GM20000 (cell line): ENCODE measurements at regions not wholly inside any gene's neighbourhood (a gene's known extent, or its start where the extent isn't known, plus 50 kb on each side); places are given as distances from the start of the nearest gene placed in this dataset.

Experiments
- DNase-seq: peaks from one replicate; pipeline ENCODE4 v3.0.0; 2012; ENCODE audit warnings: low spot score
- TF ChIP-seq, protein P1 (sequence below): IDR thresholded peaks from 2 replicates; pipeline ENCODE4 v1.5.1; 2012; ENCODE audit warnings: mild to moderate bottlenecking, control low read depth; ENCODE audit errors: extremely low read depth, missing control alignments

DNA sequence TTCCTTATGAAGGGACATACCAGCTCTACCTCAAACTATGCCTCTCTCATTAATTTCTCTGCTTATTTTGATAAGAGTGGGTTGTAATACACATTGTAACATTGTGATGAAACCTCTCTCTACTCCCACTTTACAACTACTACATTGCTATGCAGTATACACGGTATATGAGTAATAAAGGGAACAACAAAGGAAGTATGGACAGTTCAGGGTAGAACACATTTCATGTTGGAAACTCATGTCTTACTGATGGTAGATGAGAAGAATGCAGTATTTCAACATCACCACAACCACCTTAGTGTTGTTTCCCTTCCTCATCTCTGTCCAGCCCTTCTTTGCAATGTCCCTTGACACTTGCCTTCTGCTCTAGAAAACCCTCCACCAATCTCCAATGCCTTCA is 515.9 kb upstream of the CELF4 start:
- DNase-seq = no peak
- TF ChIP-seq, protein P1, sequence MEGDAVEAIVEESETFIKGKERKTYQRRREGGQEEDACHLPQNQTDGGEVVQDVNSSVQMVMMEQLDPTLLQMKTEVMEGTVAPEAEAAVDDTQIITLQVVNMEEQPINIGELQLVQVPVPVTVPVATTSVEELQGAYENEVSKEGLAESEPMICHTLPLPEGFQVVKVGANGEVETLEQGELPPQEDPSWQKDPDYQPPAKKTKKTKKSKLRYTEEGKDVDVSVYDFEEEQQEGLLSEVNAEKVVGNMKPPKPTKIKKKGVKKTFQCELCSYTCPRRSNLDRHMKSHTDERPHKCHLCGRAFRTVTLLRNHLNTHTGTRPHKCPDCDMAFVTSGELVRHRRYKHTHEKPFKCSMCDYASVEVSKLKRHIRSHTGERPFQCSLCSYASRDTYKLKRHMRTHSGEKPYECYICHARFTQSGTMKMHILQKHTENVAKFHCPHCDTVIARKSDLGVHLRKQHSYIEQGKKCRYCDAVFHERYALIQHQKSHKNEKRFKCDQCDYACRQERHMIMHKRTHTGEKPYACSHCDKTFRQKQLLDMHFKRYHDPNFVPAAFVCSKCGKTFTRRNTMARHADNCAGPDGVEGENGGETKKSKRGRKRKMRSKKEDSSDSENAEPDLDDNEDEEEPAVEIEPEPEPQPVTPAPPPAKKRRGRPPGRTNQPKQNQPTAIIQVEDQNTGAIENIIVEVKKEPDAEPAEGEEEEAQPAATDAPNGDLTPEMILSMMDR = no peak

DNA sequence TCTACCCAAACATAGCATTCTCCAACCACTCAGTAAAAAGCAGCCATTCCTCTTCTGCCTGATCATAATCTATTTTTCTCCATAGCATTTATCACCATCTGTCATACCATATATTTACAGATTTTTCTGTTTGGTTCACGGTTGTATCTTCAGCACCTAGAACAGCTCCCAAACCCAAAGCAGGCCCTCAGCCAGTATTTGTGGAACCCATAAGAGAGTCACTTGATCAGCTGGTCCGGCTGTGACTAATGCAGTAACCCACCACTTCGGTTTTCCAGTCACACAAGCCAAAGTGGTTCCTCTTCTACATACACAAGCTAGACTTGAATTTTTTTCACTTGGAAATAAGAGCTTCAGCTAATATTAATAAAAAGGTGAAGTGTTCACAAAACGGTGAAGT is 511.6 kb upstream of the CELF4 start:
- TF ChIP-seq, protein P1 = no peak
- no peak for DNase-seq

DNA sequence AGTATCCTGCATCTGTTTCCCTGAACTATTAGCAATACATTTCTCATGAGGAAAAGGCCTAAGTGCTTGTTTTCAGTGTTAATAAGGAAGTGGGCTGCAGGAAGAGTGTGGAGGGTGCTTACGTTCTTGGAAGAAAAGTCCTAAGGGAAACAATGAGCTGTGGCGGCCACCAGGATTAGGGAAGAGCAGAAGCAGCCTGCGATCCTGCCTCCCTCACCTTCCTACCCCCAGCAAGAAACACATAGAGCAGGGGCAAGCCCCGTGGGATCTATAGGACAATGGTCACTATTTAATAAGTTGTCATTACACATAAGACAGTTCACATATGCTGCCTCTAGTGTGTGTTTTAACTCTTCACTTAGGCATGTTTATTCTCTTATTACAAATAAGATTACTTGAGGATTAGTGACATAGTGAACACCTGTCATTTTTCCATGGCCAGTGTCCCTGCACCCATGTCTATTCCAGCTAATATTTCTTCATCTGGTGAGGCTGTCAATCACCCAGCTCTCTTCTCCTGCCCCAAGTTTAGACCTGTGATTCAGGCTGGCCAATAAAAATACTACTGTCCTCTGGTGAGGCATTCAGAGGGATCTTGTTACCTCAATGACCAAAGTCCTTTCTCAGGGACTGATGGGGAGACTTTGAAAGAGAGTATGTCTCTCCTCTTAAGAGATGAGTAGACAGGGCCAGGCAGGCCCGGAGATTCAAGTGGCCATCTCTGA is 510.9 kb upstream of the CELF4 start:
- TF ChIP-seq, protein P1 = no peak
- DNase-seq = no peak

DNA sequence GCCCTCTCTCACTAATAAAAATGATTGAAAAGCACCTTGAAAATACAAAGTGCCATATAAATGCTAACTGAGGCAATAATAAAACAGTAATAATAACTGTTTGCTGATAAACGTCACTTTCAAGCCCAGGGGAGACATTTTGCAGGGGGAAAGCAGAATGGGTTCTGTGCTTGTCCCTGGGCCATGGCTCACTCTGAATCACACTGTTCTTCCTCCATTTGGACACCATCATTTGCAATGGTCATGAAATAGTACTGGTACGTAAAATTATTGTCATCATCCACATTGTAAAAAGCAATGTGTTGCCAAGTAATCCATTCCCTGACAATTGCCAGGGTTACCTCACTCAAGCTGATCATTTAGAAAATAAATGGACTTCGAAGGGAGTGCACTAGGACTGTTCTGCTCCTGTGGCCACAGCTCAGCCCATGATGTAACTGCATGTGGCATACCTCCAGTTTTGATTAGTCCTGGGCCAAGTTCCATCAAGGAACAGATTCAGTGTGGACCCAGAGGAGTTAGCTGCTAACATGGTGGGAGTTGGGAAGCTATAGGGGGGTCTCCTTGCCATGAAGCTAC is 508.8 kb upstream of the CELF4 start:
- DNase-seq = no peak
- TF ChIP-seq, protein P1 = no peak

DNA sequence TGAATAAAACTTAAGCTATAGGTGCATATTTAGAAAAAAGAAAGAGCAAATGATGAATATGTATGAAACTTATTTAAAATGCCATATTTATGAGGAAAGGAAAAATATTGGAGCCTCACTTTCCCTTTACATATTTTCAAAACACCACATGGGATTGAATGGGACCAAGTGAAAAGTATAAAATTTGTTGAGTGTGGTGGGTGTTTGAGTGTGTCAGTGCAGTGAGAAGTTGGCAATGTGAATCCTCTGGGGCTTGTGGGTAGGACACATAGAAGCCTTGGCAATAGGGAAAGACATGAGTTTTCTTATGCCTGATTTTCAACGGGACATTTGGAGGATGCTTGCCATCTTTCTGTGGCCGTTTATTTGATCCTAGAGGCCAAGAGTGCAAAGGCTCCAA is 502.2 kb upstream of the CELF4 start:
- TF ChIP-seq, protein P1 = no peak
- no peak for DNase-seq

DNA sequence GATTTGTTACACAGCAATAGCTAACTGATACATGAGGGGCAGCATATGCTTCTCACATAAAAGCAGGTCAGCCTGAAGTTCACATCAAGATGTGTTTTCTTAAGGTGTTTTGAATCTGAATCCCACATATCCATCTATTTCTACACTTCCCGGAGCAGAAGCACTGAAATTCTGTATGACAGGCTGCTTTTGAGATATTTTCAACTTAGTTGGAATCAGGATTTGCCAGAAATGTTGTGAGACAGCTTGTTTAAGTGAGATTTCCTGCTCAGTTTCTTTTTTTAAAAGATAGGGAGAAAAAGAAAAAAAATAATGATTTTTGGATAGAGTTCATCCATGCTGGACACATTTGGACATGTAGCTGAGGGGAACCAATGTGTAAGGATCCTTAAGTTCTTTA is 501.5 kb upstream of the CELF4 start:
- TF ChIP-seq, protein P1 = no peak
- DNase-seq = no peak

DNA sequence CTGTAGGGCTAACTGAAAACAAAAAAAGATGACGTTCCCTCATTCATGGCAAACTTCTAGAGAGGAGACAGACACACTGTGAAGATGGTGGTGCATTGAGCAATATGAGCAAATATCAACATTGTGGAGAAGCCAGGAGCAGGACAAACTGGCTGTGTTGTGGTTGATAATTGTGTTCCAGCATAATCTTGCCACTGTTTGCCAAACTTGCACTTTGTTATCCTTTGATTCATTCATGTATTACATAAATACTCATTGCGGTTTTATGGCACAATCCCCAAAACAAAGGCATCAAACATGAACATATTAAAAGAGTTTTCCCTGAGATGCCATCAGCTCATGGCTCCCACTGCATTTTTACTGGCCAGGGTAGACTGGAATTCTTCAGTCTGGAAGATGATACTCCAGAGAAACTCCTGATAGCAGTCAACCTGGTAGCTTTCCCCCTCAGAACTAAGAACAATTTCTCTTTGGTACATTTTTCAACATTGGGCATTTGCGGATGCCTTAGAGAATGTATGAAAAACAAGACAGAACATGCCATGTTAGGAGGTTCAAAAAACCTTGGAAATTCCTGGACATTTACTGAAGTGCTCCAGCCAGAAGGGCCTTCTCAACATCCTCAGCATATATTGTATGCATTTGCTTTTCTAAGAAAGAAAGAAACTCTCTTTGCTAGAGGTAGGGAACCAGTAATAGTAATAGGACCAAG is 487.4 kb upstream of the CELF4 start:
- DNase-seq = no peak
- TF ChIP-seq, protein P1 = no peak
